Anterior cingulate cortex (tissue), 58 donors: ENCODE measurements at regions not wholly inside any gene's neighbourhood (a gene's known extent, or its start where the extent isn't known, plus 50 kb on each side); places are given as distances from the start of the nearest gene placed in this dataset.

Experiments
- DNase-seq, 58 donors: peaks; one replicate each; lab custom pipeline; 2025; lab: John Stamatoyannopoulos, UW

GRCh38 chr9:89234205-89235067 is 55.8 kb upstream of the SHC3 start:
- DNase-seq = peak in 20 of 58 donors; percentile 9 to 54 (median 26)

- DNase-seq = no peak
Measured at GRCh38 chr9:89236955-89237573, 58.4 kb upstream of the SHC3 start.

- no peak for DNase-seq
Measured at GRCh38 chr9:89238424-89238823, 59.8 kb upstream of the SHC3 start.

GRCh38 chr9:89243296-89244061 is 64.9 kb upstream of the SHC3 start:
- DNase-seq = no peak

- no peak for DNase-seq
Measured at GRCh38 chr9:89246840-89247239, 64.2 kb upstream of the CKS2 start.

- no peak for DNase-seq
Measured at GRCh38 chr9:89247431-89248353, 63.3 kb upstream of the CKS2 start.

GRCh38 chr9:89249001-89249400 is 62.0 kb upstream of the CKS2 start:
- no peak for DNase-seq

GRCh38 chr9:89252651-89253267 is 58.2 kb upstream of the CKS2 start:
- DNase-seq = no peak

- no peak for DNase-seq
Measured at GRCh38 chr9:89254058-89254772, 56.8 kb upstream of the CKS2 start.

GRCh38 chr9:89254773-89255125 is 56.2 kb upstream of the CKS2 start:
- no peak for DNase-seq

- no peak for DNase-seq
Measured at GRCh38 chr9:89256225-89256624, 54.8 kb upstream of the CKS2 start.

GRCh38 chr9:89256642-89257041 is 54.4 kb upstream of the CKS2 start:
- no peak for DNase-seq

GRCh38 chr9:89260525-89260924 is 50.5 kb upstream of the CKS2 start:
- no peak for DNase-seq
